PC-9 (cell line): ENCODE measurements at regions not wholly inside any gene's neighbourhood (a gene's known extent, or its start where the extent isn't known, plus 50 kb on each side); places are given as distances from the start of the nearest gene placed in this dataset.
A peak's percentile ranks its signal among the peaks of the same experiment; 100 is the strongest.

Experiments used
- BruUV-seq: library from RNA; stranded (reverse); fragments of 400-500 nt; replicated peaks from 2 replicates; lab custom pipeline; 2021; lab: Mats Ljungman, UMichigan
- CTCF ChIA-PET: fragments of 300-600 bp; sonication (Branson Sonifier 250); formaldehyde crosslinking; loops from one replicate; lab custom pipeline; 2022; ENCODE audit warnings: antibody characterized with exemption; lab: Charles Lee
- POLR2A ChIA-PET: fragments of 300-600 bp; sonication (Branson Sonifier 250); formaldehyde crosslinking; loops from one replicate; lab custom pipeline; 2022; ENCODE audit warnings: antibody characterized with exemption; ENCODE audit not compliant: unreplicated experiment; lab: Charles Lee
- DNase-seq, 2 experiments: peaks; one replicate each; pipeline versions ENCODE4 v3.0.0 to v3.0.0-alpha.2; 2015 to 2022; ENCODE audit warnings: mixed read lengths in 1 of 2
- H2AFZ ChIP-seq: fragments of 200-600 bp; sonication (generic); 2 replicates; pipeline ENCODE4 v1.8.1; 2017; ENCODE audit warnings: antibody characterized with exemption
- H3F3A ChIP-seq: fragments of 200-600 bp; sonication (generic); 2 replicates; pipeline ENCODE4 v1.8.1; 2017; ENCODE audit warnings: antibody characterized with exemption, mild to moderate bottlenecking, low read depth; ENCODE audit not compliant: insufficient read depth
- H3K27ac ChIP-seq: fragments of 200-600 bp; sonication (generic); 2 replicates; pipeline ENCODE4 v1.6.1; 2016; ENCODE audit warnings: mixed run types
- H3K27me3 ChIP-seq: fragments of 200-600 bp; sonication (generic); 2 replicates; pipeline ENCODE4 v1.6.1; 2016; ENCODE audit warnings: low read depth, mixed run types; ENCODE audit not compliant: insufficient read depth
- H3K36me3 ChIP-seq: fragments of 200-600 bp; sonication (generic); 2 replicates; pipeline ENCODE4 v1.6.1; 2016; ENCODE audit warnings: low read depth, mixed run types
- H3K4me1 ChIP-seq: fragments of 200-600 bp; sonication (generic); replicated peaks from 2 replicates; pipeline ENCODE4 v1.6.1; 2016; ENCODE audit warnings: mixed run types; ENCODE audit not compliant: insufficient read depth
- H3K4me2 ChIP-seq: fragments of 200-600 bp; sonication (generic); 2 replicates; pipeline ENCODE4 v1.6.1; 2017; ENCODE audit warnings: mixed run types
- H3K4me3 ChIP-seq: fragments of 200-600 bp; sonication (generic); 2 replicates; pipeline ENCODE4 v1.6.1; 2016; ENCODE audit warnings: mixed run types
- H3K79me2 ChIP-seq: fragments of 200-600 bp; sonication (generic); 2 replicates; pipeline ENCODE4 v1.6.1; 2017; ENCODE audit warnings: low read depth, mixed run types
- H3K9me2 ChIP-seq: fragments of 200-600 bp; sonication (generic); 2 replicates; pipeline ENCODE4 v1.8.1; 2017; ENCODE audit warnings: mild to moderate bottlenecking; ENCODE audit not compliant: insufficient read depth
- H3K9me3 ChIP-seq: fragments of 200-600 bp; sonication (generic); 2 replicates; pipeline ENCODE4 v1.8.1; 2016; ENCODE audit warnings: low read depth; ENCODE audit not compliant: insufficient read depth
- H4K20me1 ChIP-seq: fragments of 200-600 bp; sonication (generic); 2 replicates; pipeline ENCODE4 v1.8.1; 2017; ENCODE audit not compliant: insufficient read depth
- EZH2 ChIP-seq: fragments of 200-600 bp; sonication (generic); IDR thresholded peaks from 2 replicates; pipeline ENCODE4 v1.8.0; 2017; ENCODE audit warnings: antibody characterized with exemption, low read depth
- intact Hi-C: fragments of 100-400 bp; cut with micrococcal nuclease; formaldehyde crosslinking; loops from one replicate; pipeline ENCODE4 v1.10.0; 2022; ENCODE audit not compliant: unreplicated experiment
- TF ChIP-seq, protein P1 (sequence below): fragments of 200-600 bp; sonication (generic); conservative IDR thresholded peaks from 2 replicates; pipeline ENCODE4 v1.6.1; 2017; ENCODE audit warnings: mixed run types, antibody characterized with exemption, mild to moderate bottlenecking, moderate library complexity

DNA sequence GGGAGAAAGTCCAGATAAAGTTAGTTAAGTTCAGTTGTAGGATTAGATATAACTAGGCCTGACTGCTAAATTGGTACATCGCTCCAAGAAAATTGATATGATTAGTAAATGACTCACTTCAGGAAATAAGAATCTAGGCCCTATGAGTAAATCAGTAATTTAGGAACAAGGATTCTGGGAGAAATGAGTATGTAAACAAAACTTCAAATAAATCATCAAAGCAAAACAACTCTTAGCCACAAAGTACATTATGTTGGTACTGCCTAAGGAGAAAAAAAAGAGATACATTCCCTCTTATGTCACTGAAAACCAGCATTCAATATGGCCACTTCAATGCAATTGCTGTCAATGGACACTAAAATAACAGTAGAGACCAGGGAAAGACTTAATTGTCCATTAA lies 529.1 kb downstream of the ZNF804A start:
- POLR2A ChIA-PET: no interaction called here
- no peak overlapping the region for H3K4me2 ChIP-seq
- H3K4me1 ChIP-seq: no peaks in the 10 kb centered on the region
- H3K36me3 ChIP-seq: no peaks in the 10 kb centered on the region
- no peaks in the 10 kb centered on the region for H3F3A ChIP-seq
- TF ChIP-seq, protein P1, sequence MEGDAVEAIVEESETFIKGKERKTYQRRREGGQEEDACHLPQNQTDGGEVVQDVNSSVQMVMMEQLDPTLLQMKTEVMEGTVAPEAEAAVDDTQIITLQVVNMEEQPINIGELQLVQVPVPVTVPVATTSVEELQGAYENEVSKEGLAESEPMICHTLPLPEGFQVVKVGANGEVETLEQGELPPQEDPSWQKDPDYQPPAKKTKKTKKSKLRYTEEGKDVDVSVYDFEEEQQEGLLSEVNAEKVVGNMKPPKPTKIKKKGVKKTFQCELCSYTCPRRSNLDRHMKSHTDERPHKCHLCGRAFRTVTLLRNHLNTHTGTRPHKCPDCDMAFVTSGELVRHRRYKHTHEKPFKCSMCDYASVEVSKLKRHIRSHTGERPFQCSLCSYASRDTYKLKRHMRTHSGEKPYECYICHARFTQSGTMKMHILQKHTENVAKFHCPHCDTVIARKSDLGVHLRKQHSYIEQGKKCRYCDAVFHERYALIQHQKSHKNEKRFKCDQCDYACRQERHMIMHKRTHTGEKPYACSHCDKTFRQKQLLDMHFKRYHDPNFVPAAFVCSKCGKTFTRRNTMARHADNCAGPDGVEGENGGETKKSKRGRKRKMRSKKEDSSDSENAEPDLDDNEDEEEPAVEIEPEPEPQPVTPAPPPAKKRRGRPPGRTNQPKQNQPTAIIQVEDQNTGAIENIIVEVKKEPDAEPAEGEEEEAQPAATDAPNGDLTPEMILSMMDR: no peak
- no peak for TF ChIP-seq EZH2
- H4K20me1 ChIP-seq: no peaks in the 10 kb centered on the region
- H3K4me3 ChIP-seq: no peak overlapping the region
- DNase-seq: no peak
- no TSS peak for BruUV-seq
- H3K9me2 ChIP-seq: no peaks in the 10 kb centered on the region
- no peaks in the 10 kb centered on the region for H3K27me3 ChIP-seq
- intact Hi-C loops: no loop called here
- no peak overlapping the region for H3K27ac ChIP-seq
- H3K79me2 ChIP-seq: no peaks in the 10 kb centered on the region
- CTCF ChIA-PET: no interaction called here
- no peaks in the 10 kb centered on the region for H3K9me3 ChIP-seq
- H2AFZ ChIP-seq: peak overlapping the region; percentile 48; the same call in 1 of the 2 replicates

DNA sequence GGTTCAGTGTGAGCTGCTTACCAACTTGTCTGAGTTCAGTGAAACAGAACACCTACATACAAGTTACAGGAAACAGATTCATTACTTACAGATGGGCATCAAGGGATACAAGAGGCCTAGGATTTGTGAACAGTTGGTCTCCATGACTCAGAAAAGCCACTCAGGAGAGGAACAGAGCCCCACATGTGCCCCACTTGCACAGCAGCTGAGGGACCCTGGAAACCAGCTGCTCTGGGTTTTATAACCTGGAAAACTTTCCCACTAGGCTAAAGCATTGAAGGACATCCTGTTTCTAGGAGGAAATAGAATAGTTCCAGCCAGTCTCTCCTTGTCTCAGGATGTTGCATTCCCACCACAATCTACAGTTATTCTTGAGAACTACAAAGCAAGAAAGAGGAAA lies 530.0 kb downstream of the ZNF804A start:
- intact Hi-C loops: no loop called here
- BruUV-seq: no TSS peak
- no peaks in the 10 kb centered on the region for H3K4me1 ChIP-seq
- no peak overlapping the region for H3K4me3 ChIP-seq
- CTCF ChIA-PET: no interaction called here
- H3K79me2 ChIP-seq: no peaks in the 10 kb centered on the region
- POLR2A ChIA-PET: no interaction called here
- no peaks in the 10 kb centered on the region for H3F3A ChIP-seq
- TF ChIP-seq, protein P1: no peak
- no peak for TF ChIP-seq EZH2
- no peak overlapping the region for H3K27ac ChIP-seq
- H3K36me3 ChIP-seq: no peaks in the 10 kb centered on the region
- no peaks in the 10 kb centered on the region for H4K20me1 ChIP-seq
- H3K9me2 ChIP-seq: no peaks in the 10 kb centered on the region
- no peak for DNase-seq
- no peak overlapping the region for H3K4me2 ChIP-seq
- H3K9me3 ChIP-seq: no peaks in the 10 kb centered on the region
- no peaks in the 10 kb centered on the region for H3K27me3 ChIP-seq
- H2AFZ ChIP-seq: no peak overlapping the region

DNA sequence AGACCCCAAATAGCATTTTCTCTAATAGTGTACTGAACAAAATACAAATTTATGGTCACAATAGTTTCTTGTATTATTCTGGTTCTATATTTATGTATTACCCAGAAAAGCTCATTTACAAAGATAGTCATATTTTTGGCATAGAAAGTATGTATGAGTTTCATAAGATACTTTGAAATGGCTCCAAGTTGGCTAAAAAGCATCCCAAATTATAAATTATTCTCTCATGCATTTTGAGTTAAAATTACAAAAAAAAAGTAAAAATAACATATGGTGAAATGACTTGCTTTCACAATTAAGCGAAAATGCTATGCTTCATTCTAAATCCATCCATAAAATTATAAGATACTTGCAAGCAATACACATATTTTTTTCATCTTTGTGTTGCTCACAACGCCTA lies 530.7 kb downstream of the ZNF804A start:
- ChIA-PET POLR2A (no interaction called here), CTCF (no interaction called here)
- Histone ChIP-seq H3K4me3 (no peak overlapping the region), H3K9me3 (no peaks in the 10 kb centered on the region), H3K27ac (no peak overlapping the region), H2AFZ (no peak overlapping the region), H3K36me3 (no peaks in the 10 kb centered on the region), H3K9me2 (no peaks in the 10 kb centered on the region), H3K79me2 (no peaks in the 10 kb centered on the region), H3K27me3 (no peaks in the 10 kb centered on the region), H3K4me2 (no peak overlapping the region), H3K4me1 (no peaks in the 10 kb centered on the region), H4K20me1 (no peaks in the 10 kb centered on the region), H3F3A (no peaks in the 10 kb centered on the region)
- no peak for DNase-seq
- intact Hi-C loops: no loop called here
- TF ChIP-seq, protein P1: no peak
- TF ChIP-seq EZH2: no peak
- BruUV-seq: no TSS peak
